DMS114 treated with DMSO at 0.1 percent for 48 hours (cell line): ENCODE measurements at regions not wholly inside any gene's neighbourhood (a gene's known extent, or its start where the extent isn't known, plus 50 kb on each side); places are given as distances from the start of the nearest gene placed in this dataset.
"Not testable (repeated sequence)": the region's sequence is repeated elsewhere in the genome, so short reads cannot be mapped to it uniquely, and the experiment has no call there.

Source experiments
- DNase-seq: peaks from one replicate; lab custom pipeline; 2025; ENCODE audit not compliant: unreplicated experiment; lab: John Stamatoyannopoulos, UW

GRCh38 chr4:112940336-112940735 lies 109.1 kb upstream of the ANK2 start:
- DNase-seq: no peak

GRCh38 chr4:112942077-112942476 lies 107.4 kb upstream of the ANK2 start:
- no peak for DNase-seq

- no peak for DNase-seq
Observed at GRCh38 chr4:112942997-112943396, 106.5 kb upstream of the ANK2 start.

GRCh38 chr4:112944006-112944405 lies 105.4 kb upstream of the ANK2 start:
- DNase-seq: no peak

GRCh38 chr4:112946127-112946526 lies 103.3 kb upstream of the ANK2 start:
- DNase-seq: no peak

GRCh38 chr4:112947616-112948015 lies 101.8 kb upstream of the ANK2 start:
- no peak for DNase-seq

GRCh38 chr4:112951362-112952312 lies 97.8 kb upstream of the ANK2 start:
- DNase-seq: peak; percentile 35

- DNase-seq: no peak
Observed at GRCh38 chr4:112952313-112952700, 97.1 kb upstream of the ANK2 start.

- no peak for DNase-seq
Observed at GRCh38 chr4:112953262-112953661, 96.2 kb upstream of the ANK2 start.

- no peak for DNase-seq
Observed at GRCh38 chr4:112954286-112954685, 95.2 kb upstream of the ANK2 start.

- no peak for DNase-seq
Observed at GRCh38 chr4:112956484-112956896, 93.0 kb upstream of the ANK2 start.

GRCh38 chr4:112957764-112958163 lies 91.7 kb upstream of the ANK2 start:
- not testable (repeated sequence) for DNase-seq

GRCh38 chr4:112966701-112967488 lies 82.6 kb upstream of the ANK2 start:
- DNase-seq: no peak

- DNase-seq: no peak
Observed at GRCh38 chr4:112968451-112969159, 80.8 kb upstream of the ANK2 start.

- DNase-seq: no peak
Observed at GRCh38 chr4:112970903-112971302, 78.5 kb upstream of the ANK2 start.

- DNase-seq: no peak
Observed at GRCh38 chr4:112973750-112974251, 75.7 kb upstream of the ANK2 start.

GRCh38 chr4:112975567-112976355 lies 73.7 kb upstream of the ANK2 start:
- DNase-seq: no peak

- no peak for DNase-seq
Observed at GRCh38 chr4:112978691-112979472, 70.6 kb upstream of the ANK2 start.

- no peak for DNase-seq
Observed at GRCh38 chr4:112979881-112980421, 69.5 kb upstream of the ANK2 start.
